HG02852 (cell line): ENCODE measurements at regions not wholly inside any gene's neighbourhood (a gene's known extent, or its start where the extent isn't known, plus 50 kb on each side); places are given as distances from the start of the nearest gene placed in this dataset.

ENCODE experiments used
- ATAC-seq: cut with Tn5 transposase; IDR thresholded peaks from one replicate; pipeline ENCODE4 v1.9.1; 2021; ENCODE audit warnings: mild to moderate bottlenecking, moderate library complexity; ENCODE audit not compliant: unreplicated experiment

GRCh38 chr13:34037636-34038540 is 219.9 kb downstream of the RFC3 start:
- ATAC-seq = peak; percentile 55

GRCh38 chr13:34038541-34039068 is 220.7 kb downstream of the RFC3 start:
- ATAC-seq = peak; percentile 39

- no peak for ATAC-seq
Observed at GRCh38 chr13:34039678-34040077, 221.7 kb downstream of the RFC3 start.

GRCh38 chr13:34040863-34041262 is 222.9 kb downstream of the RFC3 start:
- no peak for ATAC-seq

- ATAC-seq = no peak
Observed at GRCh38 chr13:34044041-34044440, 226.1 kb downstream of the RFC3 start.

GRCh38 chr13:34044660-34045080 is 226.7 kb downstream of the RFC3 start:
- ATAC-seq = no peak

GRCh38 chr13:34046457-34046856 is 228.5 kb downstream of the RFC3 start:
- ATAC-seq = no peak

- no peak for ATAC-seq
Observed at GRCh38 chr13:34048652-34049051, 230.7 kb downstream of the RFC3 start.

GRCh38 chr13:34056733-34057258 is 238.8 kb downstream of the RFC3 start:
- no peak for ATAC-seq

- ATAC-seq = no peak
Observed at GRCh38 chr13:34064456-34065205, 246.7 kb downstream of the RFC3 start.

- ATAC-seq = no peak
Observed at GRCh38 chr13:34065928-34066327, 248.0 kb downstream of the RFC3 start.

- ATAC-seq = no peak
Observed at GRCh38 chr13:34066344-34066743, 248.4 kb downstream of the RFC3 start.

GRCh38 chr13:34070006-34070405 is 252.1 kb downstream of the RFC3 start:
- no peak for ATAC-seq

GRCh38 chr13:34070544-34071303 is 252.8 kb downstream of the RFC3 start:
- no peak for ATAC-seq

GRCh38 chr13:34076319-34076718 is 258.4 kb downstream of the RFC3 start:
- ATAC-seq = no peak

- ATAC-seq = no peak
Observed at GRCh38 chr13:34076943-34077703, 259.2 kb downstream of the RFC3 start.

GRCh38 chr13:34078334-34078999 is 260.5 kb downstream of the RFC3 start:
- ATAC-seq = no peak

- ATAC-seq = no peak
Observed at GRCh38 chr13:34085204-34085603, 267.3 kb downstream of the RFC3 start.

- peak; percentile 85 for ATAC-seq
Observed at GRCh38 chr13:34086281-34086680, 268.3 kb downstream of the RFC3 start.
